Lower leg skin (tissue), 3 donors: ENCODE measurements at regions not wholly inside any gene's neighbourhood (a gene's known extent, or its start where the extent isn't known, plus 50 kb on each side); places are given as distances from the start of the nearest gene placed in this dataset.

Source experiments
- CTCF ChIP-seq, 3 donors: fragments of 450-650 bp; IDR thresholded peaks; one replicate each; pipeline ENCODE4 v1.5.1; 2016; ENCODE audit warnings: antibody characterized with exemption in 3 of 3, mild to moderate bottlenecking in 3 of 3, moderate library complexity in 2 of 3
- POLR2A ChIP-seq, 2 donors: fragments of 450-650 bp; IDR thresholded peaks; one replicate each; pipeline ENCODE4 v1.6.1; 2016 to 2017; ENCODE audit warnings: antibody characterized with exemption in 2 of 2, mild to moderate bottlenecking in 1 of 2, moderate library complexity in 1 of 2

- TF ChIP-seq POLR2A (IDR thresholded peaks at IDR 0.05) (no peak), CTCF (IDR thresholded peaks at IDR 0.05) (no peak)
These were observed 96.9 kb upstream of the AKT3 start for GRCh38 chr1:243946946-243947345.
